Heart left ventricle (tissue), 13 donors: ENCODE measurements at regions not wholly inside any gene's neighbourhood (a gene's known extent, or its start where the extent isn't known, plus 50 kb on each side); places are given as distances from the start of the nearest gene placed in this dataset.

Source experiments
- POLR2A ChIP-seq, 2 donors: fragments of 450-650 bp; IDR thresholded peaks; one replicate each; pipeline ENCODE4 v1.6.1; 2017; ENCODE audit warnings: antibody characterized with exemption in 2 of 2, mild to moderate bottlenecking in 2 of 2, moderate library complexity in 2 of 2
- TF ChIP-seq, protein P1 (sequence below), 12 donors: fragments of 200-600 bp; sonication (generic) in 4 of 12; IDR thresholded peaks; one replicate each; pipeline versions ENCODE4 v1.5.0 to v1.8.0; 2018 to 2022; ENCODE audit warnings: antibody characterized with exemption in 12 of 12, mild to moderate bottlenecking in 5 of 12
- donor health status: ischemic (EF 13 %, LVEDD 7.1; RV severe dilation, severe dysfunction).
- donor health status: DM: no; HTN: yes; CAD: no.
- donor health status: DM: no; HTN: no; CAD: no.
- donor health status: ischemic (EF 25% LVEDD 6.9; RV normal size, moderate dysfunction).
- donor health status: ischemic (EF 25% LVEDD 5.7; RV mildly dilated, moderate dysfunction).
- donor health status: ischemic (EF 35%, LVEDD 5.7; RV mildly dilated, moderate dysfunction).
- donor health status: nonischemic (EF 11% LVEDD 7.7; RV severe dilation, severe dysfunction).
- donor health status: DM: yes; HTN: yes; CAD: no.
- donor health status: PGD.
- donor health status: ischemic (EF 29% LVEDD 5.4; RV normal size, mild dysfunction).
- donor health status: nonischemic (EF 23%, LVEDD 6.1; RV moderate dilation, normal function).

DNA sequence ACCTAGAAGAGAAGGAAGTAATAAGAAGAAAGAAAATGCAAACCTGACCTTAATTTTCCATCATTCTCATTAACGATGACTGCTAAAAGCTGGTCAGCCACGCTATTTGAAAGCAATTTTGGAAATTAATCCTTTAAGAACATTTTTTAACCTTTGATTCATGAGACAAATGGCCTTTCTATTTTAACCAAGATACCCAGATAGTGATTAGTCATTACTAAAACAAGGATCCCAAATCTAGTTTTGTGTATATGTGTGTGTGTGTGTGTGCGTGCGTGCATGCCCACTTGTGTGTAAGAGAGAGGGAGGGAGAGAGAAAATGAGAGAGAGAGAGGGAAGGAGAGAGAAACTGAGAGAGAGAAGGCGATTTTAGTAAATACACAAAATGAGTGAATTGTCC lies 329.5 kb downstream of the DEPDC1B start:
- no peak for TF ChIP-seq POLR2A (IDR thresholded peaks at IDR 0.05)
- TF ChIP-seq, protein P1, sequence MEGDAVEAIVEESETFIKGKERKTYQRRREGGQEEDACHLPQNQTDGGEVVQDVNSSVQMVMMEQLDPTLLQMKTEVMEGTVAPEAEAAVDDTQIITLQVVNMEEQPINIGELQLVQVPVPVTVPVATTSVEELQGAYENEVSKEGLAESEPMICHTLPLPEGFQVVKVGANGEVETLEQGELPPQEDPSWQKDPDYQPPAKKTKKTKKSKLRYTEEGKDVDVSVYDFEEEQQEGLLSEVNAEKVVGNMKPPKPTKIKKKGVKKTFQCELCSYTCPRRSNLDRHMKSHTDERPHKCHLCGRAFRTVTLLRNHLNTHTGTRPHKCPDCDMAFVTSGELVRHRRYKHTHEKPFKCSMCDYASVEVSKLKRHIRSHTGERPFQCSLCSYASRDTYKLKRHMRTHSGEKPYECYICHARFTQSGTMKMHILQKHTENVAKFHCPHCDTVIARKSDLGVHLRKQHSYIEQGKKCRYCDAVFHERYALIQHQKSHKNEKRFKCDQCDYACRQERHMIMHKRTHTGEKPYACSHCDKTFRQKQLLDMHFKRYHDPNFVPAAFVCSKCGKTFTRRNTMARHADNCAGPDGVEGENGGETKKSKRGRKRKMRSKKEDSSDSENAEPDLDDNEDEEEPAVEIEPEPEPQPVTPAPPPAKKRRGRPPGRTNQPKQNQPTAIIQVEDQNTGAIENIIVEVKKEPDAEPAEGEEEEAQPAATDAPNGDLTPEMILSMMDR (IDR thresholded peaks at IDR 0.05): no peak
